Calu3 (cell line): ENCODE measurements at regions not wholly inside any gene's neighbourhood (a gene's known extent, or its start where the extent isn't known, plus 50 kb on each side); places are given as distances from the start of the nearest gene placed in this dataset.
"Not testable (repeated sequence)": the region's sequence is repeated elsewhere in the genome, so short reads cannot be mapped to it uniquely, and the experiment has no call there.

ENCODE experiments used
- BruUV-seq: library from RNA; stranded (reverse); fragments of 400-500 nt; replicated peaks from 2 replicates; lab custom pipeline; 2021; lab: Mats Ljungman, UMichigan
- CTCF ChIA-PET: fragments of 300-600 bp; sonication (Branson Sonifier 250); formaldehyde crosslinking; loops from one replicate; lab custom pipeline; 2022; ENCODE audit warnings: antibody characterized with exemption; lab: Charles Lee
- DNase-seq: peaks from one replicate; pipeline ENCODE4 v3.0.0; 2022
- H3K27ac Mint-ChIP-seq: one replicate; pipeline ENCODE4 v1.8.0; 2022; ENCODE audit warnings: mixed read lengths; ENCODE audit not compliant: unreplicated experiment
- H3K27me3 Mint-ChIP-seq: one replicate; pipeline ENCODE4 v1.8.0; 2022; ENCODE audit warnings: mixed read lengths; ENCODE audit not compliant: unreplicated experiment
- H3K36me3 Mint-ChIP-seq: one replicate; pipeline ENCODE4 v1.8.0; 2022; ENCODE audit warnings: mild to moderate bottlenecking, moderate library complexity, mixed read lengths; ENCODE audit not compliant: insufficient read depth, unreplicated experiment
- H3K4me1 Mint-ChIP-seq: one replicate; pipeline ENCODE4 v1.8.0; 2022; ENCODE audit warnings: mild to moderate bottlenecking, low read depth, mixed read lengths; ENCODE audit not compliant: unreplicated experiment
- H3K4me3 Mint-ChIP-seq: one replicate; pipeline ENCODE4 v1.8.0; 2022; ENCODE audit warnings: mild to moderate bottlenecking, low read depth, moderate library complexity, mixed read lengths; ENCODE audit not compliant: unreplicated experiment
- H3K9me3 Mint-ChIP-seq: one replicate; pipeline ENCODE4 v1.8.0; 2022; ENCODE audit warnings: low read depth, mixed read lengths; ENCODE audit not compliant: unreplicated experiment
- intact Hi-C: fragments of 100-400 bp; cut with micrococcal nuclease; formaldehyde crosslinking; loops from one replicate; pipeline ENCODE4 v1.10.0; 2022; ENCODE audit not compliant: unreplicated experiment

DNA sequence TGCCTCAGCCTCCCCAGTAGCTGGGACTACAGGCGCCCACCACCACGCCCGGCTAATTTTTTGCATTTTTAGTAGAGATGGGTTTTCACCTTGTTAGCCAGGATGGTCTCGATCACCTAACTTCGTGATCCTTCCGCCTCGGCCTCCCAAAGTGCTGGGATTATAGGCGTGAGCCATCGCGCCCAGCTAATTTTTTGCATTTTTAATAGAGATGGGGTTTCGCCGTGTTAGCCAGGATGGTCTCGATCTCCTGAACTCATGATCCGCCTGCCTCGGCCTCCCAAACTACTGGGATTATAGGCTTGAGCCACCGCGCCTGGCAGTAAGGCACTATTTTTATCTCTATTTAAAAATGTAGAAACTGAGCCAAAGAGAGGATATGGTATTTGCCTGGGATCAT lies 1660.2 kb downstream of the SPATA31A7 start:
- BruUV-seq, CTCF ChIA-PET, H3K9me3 Mint-ChIP-seq, H3K36me3 Mint-ChIP-seq, DNase-seq, intact Hi-C loops, H3K27ac Mint-ChIP-seq, H3K4me3 Mint-ChIP-seq, H3K4me1 Mint-ChIP-seq, H3K27me3 Mint-ChIP-seq: not testable (repeated sequence)

- H3K27ac Mint-ChIP-seq, BruUV-seq, DNase-seq, H3K36me3 Mint-ChIP-seq, H3K4me1 Mint-ChIP-seq, H3K4me3 Mint-ChIP-seq, H3K27me3 Mint-ChIP-seq, intact Hi-C loops, CTCF ChIA-PET, H3K9me3 Mint-ChIP-seq: not testable (repeated sequence)
Observed at GRCh38 chr9:62857280-62857679, 1667.4 kb downstream of the SPATA31A7 start.

GRCh38 chr9:62858240-62858639 lies 1668.4 kb downstream of the SPATA31A7 start:
- H3K9me3 Mint-ChIP-seq, H3K27ac Mint-ChIP-seq, H3K4me3 Mint-ChIP-seq, DNase-seq, CTCF ChIA-PET, H3K27me3 Mint-ChIP-seq, BruUV-seq, H3K4me1 Mint-ChIP-seq, intact Hi-C loops, H3K36me3 Mint-ChIP-seq: not testable (repeated sequence)

DNA sequence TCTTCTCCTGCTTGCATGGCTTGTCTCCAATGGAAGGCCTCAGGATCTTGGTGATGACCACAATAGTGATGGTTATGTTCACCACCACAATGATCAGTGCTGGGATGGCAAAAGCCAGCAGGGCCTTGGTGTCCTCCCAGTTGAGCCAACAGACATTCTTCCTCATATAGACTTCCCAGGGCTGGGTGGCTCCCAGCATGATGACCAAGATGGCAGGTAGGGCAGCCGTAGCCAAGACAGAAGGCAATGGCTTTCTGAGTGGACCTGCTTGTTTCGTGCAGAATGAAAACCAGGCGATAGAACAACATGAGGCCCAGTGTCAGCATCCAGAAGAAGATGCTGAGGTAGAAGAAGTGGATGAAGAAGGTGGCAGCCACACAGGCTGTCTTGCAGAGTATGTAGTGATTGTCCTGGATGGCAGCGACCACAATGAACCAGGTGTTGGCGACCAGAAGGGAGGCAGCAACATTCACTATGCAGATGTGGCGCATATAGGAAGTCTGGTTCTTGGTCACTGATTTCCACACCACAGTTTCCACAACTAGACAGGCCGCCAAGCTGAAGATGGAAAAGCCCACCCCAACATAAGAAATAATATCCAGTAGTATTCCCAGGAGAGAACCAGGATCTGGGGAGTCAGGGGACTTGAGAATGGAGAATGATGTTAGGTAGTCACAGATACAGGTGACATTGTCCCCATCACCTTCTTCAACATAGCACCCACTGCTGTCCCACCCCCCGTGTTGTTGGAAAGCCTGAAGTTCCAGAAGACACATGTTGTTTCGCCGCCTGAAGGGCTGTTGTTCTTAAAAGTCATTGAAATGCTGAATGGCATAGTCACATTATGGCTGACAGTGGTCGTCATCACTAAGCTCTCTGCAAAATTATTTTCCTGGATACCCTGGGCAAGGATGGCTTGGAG lies 1671.4 kb downstream of the SPATA31A7 start:
- peaks cover 12% of the 10 kb centered on the region for H3K4me1 Mint-ChIP-seq
- intact Hi-C loops, H3K36me3 Mint-ChIP-seq, BruUV-seq, H3K4me3 Mint-ChIP-seq, CTCF ChIA-PET, H3K27me3 Mint-ChIP-seq, DNase-seq, H3K9me3 Mint-ChIP-seq, H3K27ac Mint-ChIP-seq: not testable (repeated sequence)

DNA sequence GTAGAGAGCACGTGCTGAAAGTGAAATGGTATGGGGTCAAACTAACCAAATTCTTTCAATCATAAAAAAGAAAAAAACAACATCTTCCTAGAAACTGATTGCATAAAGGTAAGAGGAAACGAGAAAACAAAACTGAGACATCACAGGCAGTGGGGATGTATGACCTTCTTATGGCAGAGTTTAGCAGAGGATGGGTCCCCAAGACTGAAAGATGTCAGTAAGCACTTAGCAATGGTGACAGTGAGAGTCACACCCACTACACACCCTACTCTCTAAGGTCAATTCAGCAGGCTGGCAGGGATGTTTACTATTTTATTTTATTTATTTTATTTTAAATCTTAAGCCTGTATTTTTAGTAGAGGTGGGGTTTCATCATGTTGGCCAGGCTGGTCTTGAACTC lies 1672.3 kb downstream of the SPATA31A7 start:
- intact Hi-C loops, H3K36me3 Mint-ChIP-seq, CTCF ChIA-PET, H3K27ac Mint-ChIP-seq, H3K9me3 Mint-ChIP-seq, DNase-seq, H3K4me3 Mint-ChIP-seq, H3K27me3 Mint-ChIP-seq, BruUV-seq: not testable (repeated sequence)
- peaks cover 12% of the 10 kb centered on the region for H3K4me1 Mint-ChIP-seq

DNA sequence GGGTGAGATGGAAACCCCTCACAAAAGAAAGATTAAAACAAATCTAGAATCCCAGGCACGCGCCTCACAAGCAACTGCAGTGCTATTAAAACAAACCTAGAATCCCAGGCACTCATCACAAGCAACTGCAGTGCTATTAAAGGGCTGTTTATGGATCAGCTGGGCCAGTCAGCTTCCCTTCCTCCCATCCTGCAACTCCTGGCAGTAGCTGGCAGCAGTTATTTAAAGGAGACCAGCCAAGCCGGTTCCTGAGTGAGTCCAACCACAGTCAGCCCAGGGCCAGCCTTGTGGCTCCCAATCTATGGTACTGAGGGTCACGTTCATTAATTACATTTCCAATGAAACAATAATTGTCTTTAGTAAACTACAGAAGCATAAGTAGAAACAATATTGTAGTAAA lies 1673.5 kb downstream of the SPATA31A7 start:
- H3K27me3 Mint-ChIP-seq, intact Hi-C loops, H3K27ac Mint-ChIP-seq, H3K36me3 Mint-ChIP-seq, BruUV-seq, CTCF ChIA-PET, H3K4me3 Mint-ChIP-seq, H3K9me3 Mint-ChIP-seq: not testable (repeated sequence)
- DNase-seq = peak; percentile 79
- H3K4me1 Mint-ChIP-seq = peaks cover 12% of the 10 kb centered on the region

DNA sequence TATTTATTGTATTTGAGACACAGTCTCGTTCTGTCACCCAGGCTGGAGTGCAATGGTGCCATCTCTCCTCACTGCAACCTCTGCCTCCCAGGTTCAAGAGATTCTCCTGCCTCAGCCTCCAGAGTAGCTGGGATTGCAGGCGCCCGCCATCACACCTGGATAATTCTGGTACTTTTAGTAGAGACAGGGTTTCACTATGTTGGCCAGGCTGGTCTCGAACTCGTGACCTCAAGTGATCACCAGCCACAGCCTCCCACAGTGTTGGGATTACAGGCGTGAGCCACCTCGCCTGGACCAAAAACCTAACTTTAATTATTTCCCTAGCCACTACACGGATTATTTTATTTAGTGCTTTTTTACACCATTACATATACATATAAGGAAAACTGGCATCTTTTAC lies 1674.0 kb downstream of the SPATA31A7 start:
- intact Hi-C loops, DNase-seq, H3K4me3 Mint-ChIP-seq, BruUV-seq, H3K27me3 Mint-ChIP-seq, H3K36me3 Mint-ChIP-seq, H3K27ac Mint-ChIP-seq, H3K9me3 Mint-ChIP-seq: not testable (repeated sequence)
- CTCF ChIA-PET = interaction anchor here (0.9 kb wide), 1 partner anchor 19 kb away, joined by 4 read pairs; no protein-coding TSS in a partner anchor
- peaks cover 12% of the 10 kb centered on the region for H3K4me1 Mint-ChIP-seq

DNA sequence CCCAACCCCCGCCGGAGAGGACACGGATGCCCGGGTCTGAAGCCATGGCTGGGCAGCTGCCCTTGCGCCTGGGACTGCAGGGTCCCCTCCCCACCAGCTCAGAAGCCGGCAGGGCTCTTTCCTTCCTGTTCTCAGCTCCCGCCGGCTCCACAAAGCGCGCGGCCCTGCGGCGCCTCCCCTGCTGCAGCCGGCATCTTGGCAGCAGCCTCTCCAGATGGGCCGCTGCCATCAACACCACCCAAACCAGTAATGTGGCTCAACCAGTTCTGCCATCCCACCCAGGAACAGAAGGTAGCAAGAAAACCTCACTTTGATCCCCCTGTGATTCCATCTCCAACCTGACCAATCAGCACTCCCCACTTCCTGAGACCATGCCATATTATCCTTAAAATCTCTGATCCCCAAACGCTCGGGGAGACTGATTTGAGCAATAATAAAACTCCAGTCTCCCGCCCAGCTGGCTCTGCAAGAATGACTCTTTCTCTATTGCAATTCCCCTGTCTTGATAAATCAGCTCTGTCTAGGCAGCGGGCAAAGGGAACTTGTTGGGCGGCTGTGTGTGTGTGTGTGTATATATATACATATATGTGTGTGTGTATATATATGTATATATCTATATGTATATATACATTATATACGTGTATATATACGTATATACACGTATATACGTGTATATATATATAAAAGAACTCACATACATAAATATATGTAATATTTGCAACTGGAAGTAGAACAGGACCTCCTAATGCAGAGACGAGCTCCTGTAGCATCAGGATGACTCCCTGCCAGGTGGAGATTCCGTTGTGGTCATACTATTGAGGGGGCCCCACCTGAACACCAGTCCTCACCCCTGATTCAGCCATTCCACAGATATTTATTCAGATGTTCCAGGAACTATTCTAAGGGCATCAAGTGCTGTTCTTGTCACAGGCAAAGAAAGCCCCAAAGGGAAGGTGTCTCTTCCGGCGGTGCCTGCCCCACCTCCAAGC lies 1674.9 kb downstream of the SPATA31A7 start:
- peak overlapping the region; percentile 46 for H3K27ac Mint-ChIP-seq
- BruUV-seq, H3K9me3 Mint-ChIP-seq, H3K27me3 Mint-ChIP-seq, H3K36me3 Mint-ChIP-seq, intact Hi-C loops: not testable (repeated sequence)
- peak overlapping the region; percentile 75 for H3K4me3 Mint-ChIP-seq
- DNase-seq = peak; percentile 78
- CTCF ChIA-PET = interaction anchor here (0.9 kb wide), 1 partner anchor 18 kb away, joined by 4 read pairs; no protein-coding TSS in a partner anchor
- peaks cover 12% of the 10 kb centered on the region for H3K4me1 Mint-ChIP-seq

DNA sequence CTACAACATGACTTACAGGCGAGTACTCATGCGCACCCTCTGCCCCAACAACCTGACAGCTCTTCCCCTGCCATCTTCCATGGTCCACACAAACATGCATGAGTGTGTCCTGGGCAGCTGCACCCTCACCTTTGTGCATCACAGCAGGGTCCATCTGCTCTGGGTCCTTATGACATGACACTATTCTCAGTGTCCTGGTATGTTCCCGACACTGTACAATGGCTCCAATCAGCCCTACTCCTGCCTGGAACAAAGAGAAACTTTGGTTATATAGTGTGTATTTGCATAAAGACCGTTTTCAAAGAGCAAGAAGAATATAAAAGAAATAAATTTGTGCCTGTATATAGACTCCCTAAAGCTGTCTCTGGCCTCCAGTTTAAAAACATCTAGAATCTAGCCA lies 1679.2 kb downstream of the SPATA31A7 start:
- BruUV-seq, CTCF ChIA-PET, H3K9me3 Mint-ChIP-seq, H3K36me3 Mint-ChIP-seq, DNase-seq, intact Hi-C loops, H3K27me3 Mint-ChIP-seq, H3K27ac Mint-ChIP-seq, H3K4me3 Mint-ChIP-seq: not testable (repeated sequence)
- H3K4me1 Mint-ChIP-seq = peaks cover 12% of the 10 kb centered on the region
